ENCODE measurements at regions not wholly inside any gene's neighbourhood (a gene's known extent, or its start where the extent isn't known, plus 50 kb on each side); places are given as distances from the start of the nearest gene placed in this dataset.

GRCh38 chr1:182281541-182281940, 110.0 kb downstream of the GLUL start:
- DNase-seq, result no peak
- Histone ChIP-seq H3K36me3 (no peaks in the 10 kb centered on the region), H3K27me3 (no peaks in the 10 kb centered on the region)

GRCh38 chr1:182280504-182280900, 111.1 kb downstream of the GLUL start:
- peak overlapping the region in 3 of 4 donors; percentile 2 to 46 (median 11) for H3K27ac ChIP-seq
- H3K4me3 ChIP-seq, result no peak overlapping the region
- no peaks in the 10 kb centered on the region for H3K27me3 ChIP-seq
- TF ChIP-seq POLR2A (IDR thresholded peaks at IDR 0.05), result no peak
- TF ChIP-seq, protein P1, sequence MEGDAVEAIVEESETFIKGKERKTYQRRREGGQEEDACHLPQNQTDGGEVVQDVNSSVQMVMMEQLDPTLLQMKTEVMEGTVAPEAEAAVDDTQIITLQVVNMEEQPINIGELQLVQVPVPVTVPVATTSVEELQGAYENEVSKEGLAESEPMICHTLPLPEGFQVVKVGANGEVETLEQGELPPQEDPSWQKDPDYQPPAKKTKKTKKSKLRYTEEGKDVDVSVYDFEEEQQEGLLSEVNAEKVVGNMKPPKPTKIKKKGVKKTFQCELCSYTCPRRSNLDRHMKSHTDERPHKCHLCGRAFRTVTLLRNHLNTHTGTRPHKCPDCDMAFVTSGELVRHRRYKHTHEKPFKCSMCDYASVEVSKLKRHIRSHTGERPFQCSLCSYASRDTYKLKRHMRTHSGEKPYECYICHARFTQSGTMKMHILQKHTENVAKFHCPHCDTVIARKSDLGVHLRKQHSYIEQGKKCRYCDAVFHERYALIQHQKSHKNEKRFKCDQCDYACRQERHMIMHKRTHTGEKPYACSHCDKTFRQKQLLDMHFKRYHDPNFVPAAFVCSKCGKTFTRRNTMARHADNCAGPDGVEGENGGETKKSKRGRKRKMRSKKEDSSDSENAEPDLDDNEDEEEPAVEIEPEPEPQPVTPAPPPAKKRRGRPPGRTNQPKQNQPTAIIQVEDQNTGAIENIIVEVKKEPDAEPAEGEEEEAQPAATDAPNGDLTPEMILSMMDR (IDR thresholded peaks at IDR 0.05), result no peak
- H3K9me3 ChIP-seq, result no peaks in the 10 kb centered on the region
- DNase-seq, result no peak
- no peaks in the 10 kb centered on the region for H3K36me3 ChIP-seq
- H3K4me1 ChIP-seq, result no peaks in the 10 kb centered on the region

More at GRCh38 chr1:182281541-182281940, 110.0 kb downstream of the GLUL start:
- Histone ChIP-seq H3K4me3 (no peak overlapping the region), H3K27ac (no peak overlapping the region), H3K9me3 (no peaks in the 10 kb centered on the region), H3K4me1 (no peaks in the 10 kb centered on the region)
- TF ChIP-seq POLR2A (IDR thresholded peaks at IDR 0.05), result no peak
- TF ChIP-seq, protein P1 (IDR thresholded peaks at IDR 0.05), result no peak

- TF ChIP-seq, protein P1 (IDR thresholded peaks at IDR 0.05), result no peak
- TF ChIP-seq POLR2A (IDR thresholded peaks at IDR 0.05), result no peak
- Histone ChIP-seq H3K36me3 (no peaks in the 10 kb centered on the region), H3K9me3 (no peaks in the 10 kb centered on the region), H3K4me1 (no peaks in the 10 kb centered on the region), H3K4me3 (no peak overlapping the region), H3K27me3 (no peaks in the 10 kb centered on the region), H3K27ac (peak overlapping the region in 3 of 4 donors; percentile 2 to 46 (median 11))
- peak in 1 of 3 donors; percentile 66 for DNase-seq
Observed at GRCh38 chr1:182279724-182280503, 111.7 kb downstream of the GLUL start.

- peak overlapping the region in 1 of 4 donors; percentile 2 for H3K27ac ChIP-seq
- DNase-seq, result no peak
- no peaks in the 10 kb centered on the region for H3K27me3 ChIP-seq
- no peaks in the 10 kb centered on the region for H3K9me3 ChIP-seq
- H3K36me3 ChIP-seq, result no peaks in the 10 kb centered on the region
- H3K4me3 ChIP-seq, result no peak overlapping the region
- no peaks in the 10 kb centered on the region for H3K4me1 ChIP-seq
- TF ChIP-seq POLR2A (IDR thresholded peaks at IDR 0.05), result no peak
- TF ChIP-seq, protein P1 (IDR thresholded peaks at IDR 0.05), result no peak
Observed at GRCh38 chr1:182279302-182279701, 112.3 kb downstream of the GLUL start.

DNA sequence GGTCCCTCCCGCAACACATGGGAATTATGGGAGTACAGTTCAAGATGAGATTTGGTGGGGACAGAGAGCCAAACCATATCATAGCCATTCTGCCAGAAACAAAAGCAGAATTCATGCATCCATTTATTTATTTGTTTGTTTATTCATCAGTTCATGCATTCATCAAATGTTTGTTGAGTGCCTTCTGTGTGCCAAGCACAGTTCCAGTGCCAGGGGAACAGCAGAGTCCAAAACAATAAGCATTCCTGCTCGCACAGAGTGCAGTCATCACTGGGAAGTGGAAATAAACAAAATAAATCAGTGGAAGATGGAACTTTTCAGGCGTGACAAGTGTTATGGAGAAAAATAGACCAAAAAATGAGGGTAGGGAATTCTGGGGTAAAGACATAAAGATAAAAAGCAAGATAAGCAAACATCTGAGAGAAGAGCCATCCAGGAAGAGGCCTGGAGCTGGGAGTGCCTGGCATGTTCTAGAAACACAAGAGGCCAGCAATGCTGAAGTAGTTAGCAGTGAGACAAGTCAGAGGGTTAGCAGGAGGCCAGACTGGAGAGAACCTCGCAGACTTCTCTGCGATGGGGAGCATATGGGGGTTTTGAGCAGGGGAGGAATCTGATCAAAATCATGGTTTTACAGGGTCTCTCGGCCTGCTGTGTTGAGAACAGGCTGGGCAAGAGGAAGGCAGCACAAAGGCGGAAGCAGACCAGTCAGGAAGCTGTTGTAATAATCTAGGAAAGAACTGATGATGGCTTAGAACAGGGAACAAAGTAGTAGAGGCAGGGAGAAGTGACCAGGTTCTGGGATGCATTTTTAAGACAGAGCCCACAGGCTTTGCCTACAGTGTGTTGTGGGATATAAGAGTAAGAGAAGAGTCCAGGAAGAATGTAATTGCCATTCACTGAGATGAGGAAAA, 113.2 kb downstream of the GLUL start:
- Histone ChIP-seq H3K9me3 (no peaks in the 10 kb centered on the region), H3K4me1 (no peaks in the 10 kb centered on the region), H3K27me3 (no peaks in the 10 kb centered on the region), H3K4me3 (no peak overlapping the region), H3K36me3 (no peaks in the 10 kb centered on the region), H3K27ac (no peak overlapping the region)
- DNase-seq, result no peak
- TF ChIP-seq POLR2A (IDR thresholded peaks at IDR 0.05), result no peak
- TF ChIP-seq, protein P1 (IDR thresholded peaks at IDR 0.05), result no peak

All from Peyer's patch (tissue), 4 donors.